ENCODE measurements at regions not wholly inside any gene's neighbourhood (a gene's known extent, or its start where the extent isn't known, plus 50 kb on each side); places are given as distances from the start of the nearest gene placed in this dataset.

GRCh38 chr9:105039175-105039799, 111.3 kb upstream of the ABCA1 start:
- TF ChIP-seq, protein P1, sequence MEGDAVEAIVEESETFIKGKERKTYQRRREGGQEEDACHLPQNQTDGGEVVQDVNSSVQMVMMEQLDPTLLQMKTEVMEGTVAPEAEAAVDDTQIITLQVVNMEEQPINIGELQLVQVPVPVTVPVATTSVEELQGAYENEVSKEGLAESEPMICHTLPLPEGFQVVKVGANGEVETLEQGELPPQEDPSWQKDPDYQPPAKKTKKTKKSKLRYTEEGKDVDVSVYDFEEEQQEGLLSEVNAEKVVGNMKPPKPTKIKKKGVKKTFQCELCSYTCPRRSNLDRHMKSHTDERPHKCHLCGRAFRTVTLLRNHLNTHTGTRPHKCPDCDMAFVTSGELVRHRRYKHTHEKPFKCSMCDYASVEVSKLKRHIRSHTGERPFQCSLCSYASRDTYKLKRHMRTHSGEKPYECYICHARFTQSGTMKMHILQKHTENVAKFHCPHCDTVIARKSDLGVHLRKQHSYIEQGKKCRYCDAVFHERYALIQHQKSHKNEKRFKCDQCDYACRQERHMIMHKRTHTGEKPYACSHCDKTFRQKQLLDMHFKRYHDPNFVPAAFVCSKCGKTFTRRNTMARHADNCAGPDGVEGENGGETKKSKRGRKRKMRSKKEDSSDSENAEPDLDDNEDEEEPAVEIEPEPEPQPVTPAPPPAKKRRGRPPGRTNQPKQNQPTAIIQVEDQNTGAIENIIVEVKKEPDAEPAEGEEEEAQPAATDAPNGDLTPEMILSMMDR (IDR thresholded peaks at IDR 0.05) = no peak
- no peak for TF ChIP-seq POLR2A (IDR thresholded peaks at IDR 0.05)

All from body of pancreas (tissue), 4 donors.